HepG2 (cell line): ENCODE measurements at regions not wholly inside any gene's neighbourhood (a gene's known extent, or its start where the extent isn't known, plus 50 kb on each side); places are given as distances from the start of the nearest gene placed in this dataset.

Source experiments
- ATAC-seq: fragments of 200-7000 bp; cut with Tn5 transposase; 3 replicates; pipeline ENCODE4 v1.9.1; 2020; ENCODE audit warnings: mild to moderate bottlenecking, moderate library complexity
- BruUV-seq: library from RNA; stranded (reverse); fragments of 400-500 nt; replicated peaks from 2 replicates; lab custom pipeline; 2021; lab: Mats Ljungman, UMichigan
- CTCF ChIA-PET: fragments of 300-600 bp; formaldehyde crosslinking; extraction: SDS; loops from one replicate; lab custom pipeline; 2021; ENCODE audit warnings: low total read pairs, inconsistent platforms, low intra/inter-chr PET ratio; lab: Yijun Ruan, JAX
- POLR2A ChIA-PET: fragments of 350-600 bp; sonication (Branson Sonifier 250); formaldehyde crosslinking; loops from one replicate; lab custom pipeline; 2020; ENCODE audit warnings: antibody characterized with exemption, inconsistent platforms; lab: Yijun Ruan, JAX
- DNase-seq: peaks from one replicate; pipeline ENCODE4 v3.0.0-alpha.2; 2015; ENCODE audit warnings: low spot score
- FAIRE-seq: peaks from 3 replicates; lab custom pipeline; 2011; peaks lifted over from hg19 to GRCh38; lab: Jason Lieb, UNC
- H2AFZ ChIP-seq: one replicate; pipeline ENCODE4 v1.6.1; 2011; ENCODE audit warnings: low read length, inconsistent platforms
- H3K27ac ChIP-seq: fragments of 300-600 bp; 3 replicates; pipeline ENCODE4 v1.8.0; 2011; ENCODE audit warnings: mixed run types, mild to moderate bottlenecking, mixed read lengths, low read length, inconsistent platforms; ENCODE audit not compliant: insufficient read depth; ENCODE audit errors: extremely low read length
- H3K27me3 ChIP-seq, 2 experiments: fragments of 200-600 bp in 1 of 2; 2 replicates in 1 of 2; 3 replicates in 1 of 2; pipeline versions ENCODE4 v1.6.0 to v1.8.0; 2011; ENCODE audit warnings: low read length in 2 of 2, mild to moderate bottlenecking in 2 of 2, moderate library complexity in 2 of 2, inconsistent platforms in 1 of 2; ENCODE audit not compliant: insufficient read depth in 2 of 2, control insufficient read depth in 1 of 2
- H3K36me3 ChIP-seq, 2 experiments: fragments of 200-600 bp in 1 of 2; replicated peaks in 1 of 2; 2 replicates in 1 of 2; 3 replicates in 1 of 2; pipeline versions ENCODE4 v1.5.1 to v1.8.0; 2011; ENCODE audit warnings: low read length in 2 of 2, inconsistent platforms in 1 of 2; ENCODE audit not compliant: insufficient read depth in 2 of 2, control insufficient read depth in 1 of 2
- H3K4me1 ChIP-seq: 2 replicates; pipeline ENCODE4 v1.5.1; 2012; ENCODE audit warnings: low read length, inconsistent platforms; ENCODE audit not compliant: insufficient read depth
- H3K4me2 ChIP-seq: 2 replicates; pipeline ENCODE4 v1.6.0; 2011; ENCODE audit warnings: low read depth, low read length, inconsistent platforms
- H3K4me3 ChIP-seq, 3 experiments: fragments of 200-600 bp in 1 of 3; sonication (generic), shearing (Covaris generic) in 1 of 3; replicated peaks in 1 of 3; 2 replicates each; pipeline ENCODE4 v1.5.1; 2011 to 2016; ENCODE audit warnings: low read length in 3 of 3, inconsistent platforms in 2 of 3, low read depth in 2 of 3, mild to moderate bottlenecking in 2 of 3, control low read depth in 1 of 3, mixed read lengths in 1 of 3; ENCODE audit not compliant: insufficient read depth in 1 of 3
- H3K79me2 ChIP-seq: one replicate; pipeline ENCODE4 v1.6.1; 2011; ENCODE audit warnings: low read length, inconsistent platforms; ENCODE audit not compliant: insufficient read depth
- H3K9ac ChIP-seq: 2 replicates; pipeline ENCODE4 v1.6.0; 2011; ENCODE audit warnings: mild to moderate bottlenecking, low read depth, low read length, inconsistent platforms; ENCODE audit not compliant: insufficient read depth
- H3K9me3 ChIP-seq: 2 replicates; pipeline ENCODE4 v1.5.1; 2012; ENCODE audit warnings: mild to moderate bottlenecking, low read length
- H4K20me1 ChIP-seq: 2 replicates; pipeline ENCODE4 v1.6.0; 2011; ENCODE audit warnings: inconsistent platforms, mild to moderate bottlenecking, low read length, moderate library complexity; ENCODE audit not compliant: insufficient read depth
- FOXA3 ChIP-seq: IDR thresholded peaks from 2 replicates; pipeline ENCODE4 v1.6.1; 2016; ENCODE audit warnings: missing genetic modification reagents, missing compliant biosample characterization
- FOXJ3 ChIP-seq: sonication (generic); formaldehyde crosslinking; IDR thresholded peaks from 2 replicates; pipeline ENCODE4 v1.4.0; 2020; ENCODE audit warnings: missing genetic modification reagents, mild to moderate bottlenecking, borderline replicate concordance
- HNRNPUL1 ChIP-seq: fragments of 200-400 bp; formaldehyde crosslinking; IDR thresholded peaks from 2 replicates; pipeline ENCODE4 v1.6.1; 2017; ENCODE audit warnings: low read depth, mild to moderate bottlenecking, low read length, moderate library complexity
- MXD4 ChIP-seq: IDR thresholded peaks from 2 replicates; pipeline ENCODE4 v1.6.1; 2016; ENCODE audit warnings: mild to moderate bottlenecking, missing biosample characterization, missing genetic modification reagents
- RAD21 ChIP-seq: fragments of 450-650 bp; formaldehyde crosslinking; IDR thresholded peaks from 2 replicates; pipeline ENCODE4 v1.5.0; 2020; ENCODE audit warnings: mild to moderate bottlenecking
- ZNF138 ChIP-seq: sonication (generic); formaldehyde crosslinking; IDR thresholded peaks from 2 replicates; pipeline ENCODE4 v1.5.0; 2020; ENCODE audit warnings: mild to moderate bottlenecking, low read depth, missing genetic modification reagents
- ZNF382 ChIP-seq: sonication (generic); formaldehyde crosslinking; IDR thresholded peaks from 2 replicates; pipeline ENCODE4 v1.5.0; 2020; ENCODE audit warnings: missing genetic modification reagents, mild to moderate bottlenecking, borderline replicate concordance
- ZNF761 ChIP-seq: sonication (generic); formaldehyde crosslinking; conservative IDR thresholded peaks from 2 replicates; pipeline ENCODE4 v1.4.0; 2020; ENCODE audit warnings: mild to moderate bottlenecking, missing genetic modification reagents
- ZNF841 ChIP-seq: sonication (generic); formaldehyde crosslinking; IDR thresholded peaks from 2 replicates; pipeline ENCODE4 v1.8.1; 2023; ENCODE audit warnings: missing genetic modification reagents, borderline replicate concordance
- WGBS: methylation state at CpG from one replicate; pipeline ENCODE4 v1.1.6; 2017; ENCODE audit warnings: low lambda C conversion rate; 5-methylcytosine and 5-hydroxymethylcytosine counted together
- in situ Hi-C: cut with HindIII; loops from 2 replicates; pipeline ENCODE4 v1.10.0; 2017; ENCODE audit warnings: low pct_unique_long_range_greater_than_20kb; ENCODE audit not compliant: extremely low pct_ligation_motif_present
- intact Hi-C: fragments of 100-400 bp; cut with micrococcal nuclease; formaldehyde crosslinking; loops from one replicate; pipeline ENCODE4 v1.10.0; 2022; ENCODE audit not compliant: unreplicated experiment
- TF ChIP-seq, protein P1 (sequence below): sonication (generic); formaldehyde crosslinking; IDR thresholded peaks from 2 replicates; pipeline ENCODE4 v1.5.1; 2020; ENCODE audit warnings: missing genetic modification reagents, mild to moderate bottlenecking, borderline replicate concordance
- TF ChIP-seq, protein P2 (sequence below): sonication (generic); formaldehyde crosslinking; IDR thresholded peaks from 2 replicates; pipeline ENCODE4 v1.4.0; 2020; ENCODE audit warnings: missing genetic modification reagents, mild to moderate bottlenecking, borderline replicate concordance
- TF ChIP-seq, protein P3 (sequence below): IDR thresholded peaks from 2 replicates; pipeline ENCODE4 v1.6.1; 2016; ENCODE audit warnings: low read depth, borderline replicate concordance
- TF ChIP-seq, protein P4 (sequence below): sonication (generic); formaldehyde crosslinking; IDR thresholded peaks from 2 replicates; pipeline ENCODE4 v1.4.0; 2020; ENCODE audit warnings: low read depth, mild to moderate bottlenecking, missing genetic modification reagents
- TF ChIP-seq, protein P5 (sequence below): sonication (generic); formaldehyde crosslinking; IDR thresholded peaks from 2 replicates; pipeline ENCODE4 v1.5.0; 2020; ENCODE audit warnings: missing genetic modification reagents

DNA sequence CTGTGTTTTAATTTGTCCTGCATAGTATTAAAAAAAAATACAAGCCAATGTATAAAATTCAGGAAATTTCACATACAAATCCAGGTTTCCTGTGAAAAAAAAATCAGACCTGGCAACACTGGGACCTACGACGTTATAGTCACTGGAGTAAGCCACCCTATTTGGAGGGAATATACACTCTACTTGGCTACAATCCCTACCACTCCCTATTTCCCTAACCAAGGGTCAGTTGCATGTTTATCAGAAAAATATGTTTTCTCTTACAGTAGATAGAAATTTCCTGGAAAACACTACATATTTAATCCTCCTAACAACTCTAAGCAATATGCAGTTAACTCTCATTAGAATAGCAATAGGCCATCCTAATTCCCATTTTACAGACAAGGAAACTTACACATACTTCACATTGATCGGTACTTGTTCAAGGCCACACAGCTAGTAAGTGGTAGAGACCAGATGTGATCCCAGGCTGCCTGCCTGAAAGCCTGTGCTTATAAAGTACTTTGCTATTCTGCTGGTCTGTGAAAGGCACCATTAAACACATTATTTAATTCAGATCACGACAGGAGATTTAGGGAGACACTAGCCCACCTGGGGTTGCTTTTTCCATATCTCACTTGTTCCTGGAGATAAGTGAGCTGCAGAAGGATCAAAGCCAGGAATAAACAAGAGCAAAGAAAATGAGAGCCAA is 70.8 kb downstream of the MFAP3 start:
- no TSS peak for BruUV-seq
- ChIA-PET CTCF (no interaction called here), POLR2A (no interaction called here)
- intact Hi-C loops: no loop called here
- no peak overlapping the region for H3K4me3 ChIP-seq
- no peak overlapping the region for H3K27ac ChIP-seq
- no peak for TF ChIP-seq ZNF761 (CRISPR knock-in tag)
- FAIRE-seq (no peak), DNase-seq (no peak), ATAC-seq (no peak)
- H3K9me3 ChIP-seq: no peaks in the 10 kb centered on the region
- peaks cover 0 to 5% of the 10 kb centered on the region in 2 experiments; a peak in 1 of 5 replicates for H3K27me3 ChIP-seq
- in situ Hi-C loops: no loop called here
- no peaks in the 10 kb centered on the region for H3K4me1 ChIP-seq
- no peaks in the 10 kb centered on the region for H3K36me3 ChIP-seq
- no peak overlapping the region for H3K4me2 ChIP-seq
- 6% methylated on average over 4 of the region's 4 CpGs for WGBS
- H2AFZ ChIP-seq: no peak overlapping the region
- H4K20me1 ChIP-seq: no peaks in the 10 kb centered on the region
- H3K79me2 ChIP-seq: no peaks in the 10 kb centered on the region
- H3K9ac ChIP-seq: no peak overlapping the region

DNA sequence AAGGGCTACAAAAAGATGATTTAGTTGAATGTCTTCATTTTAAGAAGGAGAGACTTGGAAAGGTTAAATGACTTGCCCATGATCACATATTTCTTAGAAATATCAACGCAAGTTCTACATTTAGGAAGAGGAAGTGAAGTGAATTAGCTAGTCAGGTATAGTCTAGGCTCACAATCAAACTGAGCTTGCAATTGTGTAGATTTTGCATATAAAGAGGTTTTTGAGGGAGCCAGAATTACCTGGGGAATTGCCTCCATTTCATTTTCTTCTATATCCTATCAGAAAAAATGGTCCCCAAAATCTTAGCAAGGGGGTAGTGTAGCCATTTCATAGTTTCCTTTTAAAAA is 71.3 kb downstream of the MFAP3 start:
- BruUV-seq: no TSS peak
- DNase-seq: no peak
- H3K4me1 ChIP-seq: no peaks in the 10 kb centered on the region
- no peaks in the 10 kb centered on the region for H3K36me3 ChIP-seq
- H3K9me3 ChIP-seq: no peaks in the 10 kb centered on the region
- ATAC-seq: no peak
- intact Hi-C loops (no loop called here), in situ Hi-C loops (no loop called here)
- no peak overlapping the region for H3K27ac ChIP-seq
- ChIA-PET CTCF (no interaction called here), POLR2A (no interaction called here)
- H3K4me2 ChIP-seq: no peak overlapping the region
- H4K20me1 ChIP-seq: no peaks in the 10 kb centered on the region
- no peak overlapping the region for H3K4me3 ChIP-seq
- FAIRE-seq: no peak
- 3% methylated on average over 1 of the region's 1 CpG for WGBS
- H3K9ac ChIP-seq: no peak overlapping the region
- peaks cover 0 to 5% of the 10 kb centered on the region in 2 experiments; a peak in 1 of 5 replicates for H3K27me3 ChIP-seq
- H2AFZ ChIP-seq: no peak overlapping the region
- H3K79me2 ChIP-seq: no peaks in the 10 kb centered on the region
- no peak for TF ChIP-seq FOXA3 (CRISPR knock-in tag)
- TF ChIP-seq, protein P1, sequence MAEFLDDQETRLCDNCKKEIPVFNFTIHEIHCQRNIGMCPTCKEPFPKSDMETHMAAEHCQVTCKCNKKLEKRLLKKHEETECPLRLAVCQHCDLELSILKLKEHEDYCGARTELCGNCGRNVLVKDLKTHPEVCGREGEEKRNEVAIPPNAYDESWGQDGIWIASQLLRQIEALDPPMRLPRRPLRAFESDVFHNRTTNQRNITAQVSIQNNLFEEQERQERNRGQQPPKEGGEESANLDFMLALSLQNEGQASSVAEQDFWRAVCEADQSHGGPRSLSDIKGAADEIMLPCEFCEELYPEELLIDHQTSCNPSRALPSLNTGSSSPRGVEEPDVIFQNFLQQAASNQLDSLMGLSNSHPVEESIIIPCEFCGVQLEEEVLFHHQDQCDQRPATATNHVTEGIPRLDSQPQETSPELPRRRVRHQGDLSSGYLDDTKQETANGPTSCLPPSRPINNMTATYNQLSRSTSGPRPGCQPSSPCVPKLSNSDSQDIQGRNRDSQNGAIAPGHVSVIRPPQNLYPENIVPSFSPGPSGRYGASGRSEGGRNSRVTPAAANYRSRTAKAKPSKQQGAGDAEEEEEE (CRISPR knock-in tag): no peak
- TF ChIP-seq, protein P2, sequence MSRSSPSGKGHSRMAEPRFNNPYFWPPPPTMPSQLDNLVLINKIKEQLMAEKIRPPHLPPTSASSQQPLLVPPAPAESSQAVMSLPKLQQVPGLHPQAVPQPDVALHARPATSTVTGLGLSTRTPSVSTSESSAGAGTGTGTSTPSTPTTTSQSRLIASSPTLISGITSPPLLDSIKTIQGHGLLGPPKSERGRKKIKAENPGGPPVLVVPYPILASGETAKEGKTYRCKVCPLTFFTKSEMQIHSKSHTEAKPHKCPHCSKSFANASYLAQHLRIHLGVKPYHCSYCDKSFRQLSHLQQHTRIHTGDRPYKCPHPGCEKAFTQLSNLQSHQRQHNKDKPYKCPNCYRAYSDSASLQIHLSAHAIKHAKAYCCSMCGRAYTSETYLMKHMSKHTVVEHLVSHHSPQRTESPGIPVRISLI (CRISPR knock-in tag): no peak
- no peak for TF ChIP-seq FOXJ3
- TF ChIP-seq, protein P3, sequence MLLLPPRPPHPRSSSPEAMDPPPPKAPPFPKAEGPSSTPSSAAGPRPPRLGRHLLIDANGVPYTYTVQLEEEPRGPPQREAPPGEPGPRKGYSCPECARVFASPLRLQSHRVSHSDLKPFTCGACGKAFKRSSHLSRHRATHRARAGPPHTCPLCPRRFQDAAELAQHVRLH (CRISPR knock-in tag): no peak
- TF ChIP-seq ZNF382 (CRISPR knock-in tag): no peak
- no peak for TF ChIP-seq ZNF841 (CRISPR knock-in tag)
- no peak for TF ChIP-seq HNRNPUL1
- TF ChIP-seq RAD21 (CRISPR knock-in tag): no peak
- no peak for TF ChIP-seq MXD4 (CRISPR knock-in tag)
- TF ChIP-seq ZNF138: no peak
- TF ChIP-seq, protein P4, sequence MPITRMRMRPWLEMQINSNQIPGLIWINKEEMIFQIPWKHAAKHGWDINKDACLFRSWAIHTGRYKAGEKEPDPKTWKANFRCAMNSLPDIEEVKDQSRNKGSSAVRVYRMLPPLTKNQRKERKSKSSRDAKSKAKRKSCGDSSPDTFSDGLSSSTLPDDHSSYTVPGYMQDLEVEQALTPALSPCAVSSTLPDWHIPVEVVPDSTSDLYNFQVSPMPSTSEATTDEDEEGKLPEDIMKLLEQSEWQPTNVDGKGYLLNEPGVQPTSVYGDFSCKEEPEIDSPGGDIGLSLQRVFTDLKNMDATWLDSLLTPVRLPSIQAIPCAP (CRISPR knock-in tag): no peak
- TF ChIP-seq, protein P5, sequence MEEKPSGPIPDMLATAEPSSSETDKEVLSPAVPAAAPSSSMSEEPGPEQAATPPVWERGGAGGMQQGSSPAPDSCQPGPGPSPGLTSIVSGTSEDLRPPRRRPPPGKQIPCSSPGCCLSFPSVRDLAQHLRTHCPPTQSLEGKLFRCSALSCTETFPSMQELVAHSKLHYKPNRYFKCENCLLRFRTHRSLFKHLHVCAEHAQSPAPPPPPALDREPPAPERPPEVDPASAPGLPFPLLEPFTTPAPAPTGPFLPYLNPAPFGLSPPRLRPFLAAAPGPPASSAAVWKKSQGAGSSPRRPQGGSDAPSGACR: no peak
